ENCODE measurements at regions not wholly inside any gene's neighbourhood (a gene's known extent, or its start where the extent isn't known, plus 50 kb on each side); places are given as distances from the start of the nearest gene placed in this dataset.
A peak's percentile ranks its signal among the peaks of the same experiment; 100 is the strongest.

DNA sequence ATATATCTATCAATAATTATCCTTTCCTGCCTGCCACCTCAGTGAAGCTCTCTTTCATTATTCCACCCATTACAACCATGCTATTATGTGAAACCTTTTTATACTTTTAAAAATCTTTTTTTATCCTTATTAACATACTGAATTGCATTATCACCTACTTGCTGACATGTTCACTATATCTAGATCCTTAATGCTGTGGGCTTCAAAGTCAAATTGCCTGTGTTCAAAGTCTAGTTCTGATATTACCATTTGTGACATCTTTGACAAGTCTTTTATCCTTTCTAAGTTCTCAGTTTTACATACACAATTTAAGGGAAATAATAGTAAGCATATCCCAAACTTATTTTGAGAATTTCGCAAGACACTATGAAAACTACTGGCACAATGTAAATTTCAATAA, 2239.4 kb downstream of the LRRC4C start:
- intact Hi-C loops (cut with DNase I; ENCODE audit: low total_unique reads): no loop called here
- no peaks in the 10 kb centered on the region for H3K27me3 ChIP-seq (replicated peaks in 1 of 7)
- WGBS, 5 donors: 84 to 96% (median 92%) methylated on average over 1 of the region's 1 CpG

DNA sequence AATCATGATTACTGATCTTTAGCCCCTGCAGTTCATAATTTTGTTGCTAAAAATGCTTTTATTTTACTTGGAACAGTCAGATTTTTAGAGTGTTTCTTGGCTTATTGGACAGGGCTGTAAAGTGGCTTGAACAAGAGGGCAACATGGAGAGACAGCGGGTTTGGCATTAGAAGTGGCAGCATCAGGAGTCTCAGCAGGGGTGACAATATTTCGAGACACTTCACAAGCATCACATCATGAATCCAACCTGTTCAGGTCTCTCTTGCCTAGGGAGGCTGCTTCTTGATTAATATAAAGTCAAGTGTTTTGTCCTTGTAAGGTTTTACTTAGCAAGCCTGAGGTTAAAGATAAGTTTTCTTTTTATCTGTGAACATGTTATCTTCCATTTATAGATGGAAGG, 2249.5 kb downstream of the LRRC4C start:
- Histone ChIP-seq H3K9me3 (peaks cover 0 to 11% (median 0%) of the 10 kb centered on the region in 8 donors), H3K36me3 (no peaks in the 10 kb centered on the region), H3K4me1 (no peaks in the 10 kb centered on the region), H3K27me3 (replicated peaks in 1 of 7) (no peaks in the 10 kb centered on the region), H3K4me3 (no peak overlapping the region), H3K27ac (no peak overlapping the region)
- intact Hi-C loops (cut with DNase I; ENCODE audit: low total_unique reads): no loop called here
- WGBS, 5 donors: 75 to 91% (median 77%) methylated on average over 2 of the region's 2 CpGs
- DNase-seq: no peak
- no peak for TF ChIP-seq POLR2AphosphoS5 (IDR thresholded peaks at IDR 0.05)
- TF ChIP-seq POLR2A (IDR thresholded peaks at IDR 0.05): no peak
- TF ChIP-seq, protein P1, sequence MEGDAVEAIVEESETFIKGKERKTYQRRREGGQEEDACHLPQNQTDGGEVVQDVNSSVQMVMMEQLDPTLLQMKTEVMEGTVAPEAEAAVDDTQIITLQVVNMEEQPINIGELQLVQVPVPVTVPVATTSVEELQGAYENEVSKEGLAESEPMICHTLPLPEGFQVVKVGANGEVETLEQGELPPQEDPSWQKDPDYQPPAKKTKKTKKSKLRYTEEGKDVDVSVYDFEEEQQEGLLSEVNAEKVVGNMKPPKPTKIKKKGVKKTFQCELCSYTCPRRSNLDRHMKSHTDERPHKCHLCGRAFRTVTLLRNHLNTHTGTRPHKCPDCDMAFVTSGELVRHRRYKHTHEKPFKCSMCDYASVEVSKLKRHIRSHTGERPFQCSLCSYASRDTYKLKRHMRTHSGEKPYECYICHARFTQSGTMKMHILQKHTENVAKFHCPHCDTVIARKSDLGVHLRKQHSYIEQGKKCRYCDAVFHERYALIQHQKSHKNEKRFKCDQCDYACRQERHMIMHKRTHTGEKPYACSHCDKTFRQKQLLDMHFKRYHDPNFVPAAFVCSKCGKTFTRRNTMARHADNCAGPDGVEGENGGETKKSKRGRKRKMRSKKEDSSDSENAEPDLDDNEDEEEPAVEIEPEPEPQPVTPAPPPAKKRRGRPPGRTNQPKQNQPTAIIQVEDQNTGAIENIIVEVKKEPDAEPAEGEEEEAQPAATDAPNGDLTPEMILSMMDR (IDR thresholded peaks at IDR 0.05 in 8 of 11, conservative IDR thresholded peaks at IDR 0.05 in 3 of 11): no peak

More for the DNA sequence above, 2239.4 kb downstream of the LRRC4C start:
- TF ChIP-seq POLR2AphosphoS5 (IDR thresholded peaks at IDR 0.05): no peak
- no peaks in the 10 kb centered on the region for H3K4me1 ChIP-seq
- no peak overlapping the region for H3K4me3 ChIP-seq
- no peaks in the 10 kb centered on the region for H3K36me3 ChIP-seq
- DNase-seq: no peak
- no peak overlapping the region for H3K27ac ChIP-seq
- peaks cover 0 to 7% (median 0%) of the 10 kb centered on the region in 8 donors for H3K9me3 ChIP-seq

DNA sequence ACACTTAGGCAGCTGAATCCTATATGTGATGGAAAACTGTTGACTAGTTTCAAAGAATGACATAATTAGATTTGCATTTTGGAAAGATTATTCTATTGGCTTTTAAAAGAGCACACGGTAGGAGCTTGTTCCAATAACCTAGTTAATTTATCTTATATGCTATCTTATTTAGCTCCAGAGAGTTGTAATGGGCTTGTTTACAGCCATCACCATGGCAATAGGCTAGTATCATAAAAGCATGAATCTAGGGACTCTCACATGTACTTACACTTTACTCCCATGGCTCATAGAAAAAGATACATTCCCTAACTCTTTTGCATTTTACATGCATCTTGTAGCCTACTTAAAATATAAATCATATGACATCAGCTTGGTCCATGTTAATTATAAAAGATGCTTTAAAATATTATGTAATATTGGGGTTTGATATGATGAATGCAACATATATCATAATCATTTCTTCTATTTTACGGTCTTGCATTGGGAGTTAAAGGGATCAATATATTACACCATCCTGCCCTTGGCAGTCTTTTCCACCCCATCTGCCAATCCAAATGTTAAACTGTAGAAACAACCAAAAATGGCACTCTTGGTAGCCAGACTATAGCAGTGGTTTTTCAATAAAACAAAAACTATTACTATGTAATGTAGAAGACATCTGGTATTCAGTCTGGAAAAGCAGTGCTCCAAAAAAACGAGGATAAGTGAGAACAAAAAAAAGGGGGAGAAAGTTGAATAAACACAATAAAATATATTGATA, 2254.0 kb downstream of the LRRC4C start:
- no peaks in the 10 kb centered on the region for H3K4me1 ChIP-seq
- H3K36me3 ChIP-seq: no peaks in the 10 kb centered on the region
- H3K9me3 ChIP-seq: no peaks in the 10 kb centered on the region
- H3K4me3 ChIP-seq: no peak overlapping the region
- no peaks in the 10 kb centered on the region for H3K27me3 ChIP-seq (replicated peaks in 1 of 7)
- WGBS, 5 donors: 70 to 83% (median 73%) methylated on average over 3 of the region's 3 CpGs
- DNase-seq: no peak
- H3K27ac ChIP-seq: no peak overlapping the region
- intact Hi-C loops (cut with DNase I; ENCODE audit: low total_unique reads): no loop called here
- TF ChIP-seq POLR2A (IDR thresholded peaks at IDR 0.05) (no peak), POLR2AphosphoS5 (IDR thresholded peaks at IDR 0.05) (no peak)
- TF ChIP-seq, protein P1 (IDR thresholded peaks at IDR 0.05 in 8 of 11, conservative IDR thresholded peaks at IDR 0.05 in 3 of 11): no peak

DNA sequence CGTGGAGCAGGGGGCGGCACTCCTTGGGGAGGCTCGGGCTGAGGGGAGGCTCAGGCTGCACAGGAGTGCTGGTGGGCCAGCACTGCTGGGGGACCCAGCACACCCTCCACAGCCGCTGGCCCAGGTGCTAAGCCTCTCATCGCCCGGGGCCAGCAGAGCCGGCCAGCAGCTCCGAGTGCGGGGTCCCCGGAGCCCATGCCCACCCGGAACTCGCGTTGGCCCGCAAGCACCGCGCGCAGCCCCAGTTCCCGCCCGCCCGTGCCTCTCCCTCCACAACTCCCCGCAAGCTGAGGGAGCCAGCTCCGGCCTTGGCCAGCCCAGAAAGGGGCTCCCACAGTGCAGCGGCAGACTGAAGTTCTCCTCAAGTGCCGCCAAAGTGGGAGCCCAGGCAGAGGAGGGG, 2266.8 kb downstream of the LRRC4C start:
- intact Hi-C loops (cut with DNase I; ENCODE audit: low total_unique reads): no loop called here
- Histone ChIP-seq H3K9me3 (peaks cover 0 to 14% (median 2%) of the 10 kb centered on the region in 8 donors), H3K27me3 (replicated peaks in 1 of 7) (no peaks in the 10 kb centered on the region), H3K27ac (no peak overlapping the region), H3K4me3 (no peak overlapping the region), H3K36me3 (no peaks in the 10 kb centered on the region), H3K4me1 (no peaks in the 10 kb centered on the region)
- peak; percentile 67 for DNase-seq
- TF ChIP-seq POLR2AphosphoS5 (IDR thresholded peaks at IDR 0.05) (no peak), POLR2A (IDR thresholded peaks at IDR 0.05) (no peak)
- TF ChIP-seq, protein P1 (IDR thresholded peaks at IDR 0.05 in 8 of 11, conservative IDR thresholded peaks at IDR 0.05 in 3 of 11): no peak
- 95 to 100% (median 97%) methylated on average over 4 to 24 of the region's 24 CpGs for WGBS, 5 donors

All from spleen (tissue), 11 donors.